ENCODE measurements at regions not wholly inside any gene's neighbourhood (a gene's known extent, or its start where the extent isn't known, plus 50 kb on each side); places are given as distances from the start of the nearest gene placed in this dataset.

DNA sequence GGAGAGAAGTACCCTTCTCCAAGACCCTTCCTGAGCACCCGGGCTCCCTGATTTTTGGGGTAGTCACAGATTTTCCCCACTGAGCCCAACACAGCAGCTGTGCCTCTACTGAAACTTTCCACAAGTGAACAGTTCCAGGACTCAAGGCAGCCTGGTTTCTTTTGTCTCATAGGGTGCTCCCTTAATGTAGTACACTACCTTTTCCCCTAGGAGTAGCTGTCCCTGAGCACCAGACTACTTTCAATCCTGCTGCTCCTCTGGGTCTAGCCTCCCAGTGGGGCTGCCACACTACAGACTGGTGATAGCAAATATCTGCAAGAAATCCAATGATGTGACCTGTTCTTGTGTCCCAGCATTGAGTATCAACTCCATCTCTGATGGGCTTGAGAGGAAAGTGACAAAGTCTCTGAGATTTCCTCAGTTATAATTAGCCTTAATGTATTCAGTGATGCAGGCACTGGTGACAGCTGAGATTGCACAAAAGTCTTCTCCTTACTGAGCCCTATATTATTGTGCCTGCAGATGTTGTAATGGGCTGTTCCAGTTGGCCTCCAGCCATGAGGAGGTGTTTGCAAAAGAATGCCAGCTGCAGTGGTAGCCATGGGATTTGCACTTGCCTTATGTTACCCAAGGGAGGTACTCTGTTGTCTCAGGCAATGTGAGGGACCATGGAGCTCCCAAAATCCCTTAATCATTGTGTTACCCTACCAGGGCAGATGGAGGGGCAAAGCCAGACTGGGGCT, 1802.5 kb downstream of the EFNA5 start:
- TF ChIP-seq, protein P1, sequence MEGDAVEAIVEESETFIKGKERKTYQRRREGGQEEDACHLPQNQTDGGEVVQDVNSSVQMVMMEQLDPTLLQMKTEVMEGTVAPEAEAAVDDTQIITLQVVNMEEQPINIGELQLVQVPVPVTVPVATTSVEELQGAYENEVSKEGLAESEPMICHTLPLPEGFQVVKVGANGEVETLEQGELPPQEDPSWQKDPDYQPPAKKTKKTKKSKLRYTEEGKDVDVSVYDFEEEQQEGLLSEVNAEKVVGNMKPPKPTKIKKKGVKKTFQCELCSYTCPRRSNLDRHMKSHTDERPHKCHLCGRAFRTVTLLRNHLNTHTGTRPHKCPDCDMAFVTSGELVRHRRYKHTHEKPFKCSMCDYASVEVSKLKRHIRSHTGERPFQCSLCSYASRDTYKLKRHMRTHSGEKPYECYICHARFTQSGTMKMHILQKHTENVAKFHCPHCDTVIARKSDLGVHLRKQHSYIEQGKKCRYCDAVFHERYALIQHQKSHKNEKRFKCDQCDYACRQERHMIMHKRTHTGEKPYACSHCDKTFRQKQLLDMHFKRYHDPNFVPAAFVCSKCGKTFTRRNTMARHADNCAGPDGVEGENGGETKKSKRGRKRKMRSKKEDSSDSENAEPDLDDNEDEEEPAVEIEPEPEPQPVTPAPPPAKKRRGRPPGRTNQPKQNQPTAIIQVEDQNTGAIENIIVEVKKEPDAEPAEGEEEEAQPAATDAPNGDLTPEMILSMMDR (conservative IDR thresholded peaks at IDR 0.05; ENCODE audit: low read length), result no peak
- TF ChIP-seq EZH2phosphoT487 (IDR thresholded peaks at IDR 0.05; ENCODE audit: borderline replicate concordance, low read depth, low read length), result no peak
